Caco-2 (cell line): ENCODE measurements at regions not wholly inside any gene's neighbourhood (a gene's known extent, or its start where the extent isn't known, plus 50 kb on each side); places are given as distances from the start of the nearest gene placed in this dataset.
"Not testable (repeated sequence)": the region's sequence is repeated elsewhere in the genome, so short reads cannot be mapped to it uniquely, and the experiment has no call there.

Source experiments
- BruUV-seq: library from RNA; stranded (reverse); fragments of 400-500 nt; replicated peaks from 2 replicates; lab custom pipeline; 2021; lab: Mats Ljungman, UMichigan
- CTCF ChIA-PET: fragments of 300-600 bp; sonication (Branson Sonifier 250); formaldehyde crosslinking; loops from one replicate; lab custom pipeline; 2022; ENCODE audit warnings: antibody characterized with exemption; lab: Charles Lee
- POLR2A ChIA-PET: fragments of 300-600 bp; sonication (Branson Sonifier 250); formaldehyde crosslinking; loops from one replicate; lab custom pipeline; 2022; ENCODE audit warnings: antibody characterized with exemption; lab: Charles Lee
- DNase-seq, 2 experiments: peaks; one replicate each; pipeline versions ENCODE4 v3.0.0 to v3.0.0-alpha.2; 2020 to 2022
- H3K27me3 ChIP-seq: replicated peaks from 2 replicates; pipeline ENCODE4 v1.6.0; 2011; ENCODE audit warnings: low read length; ENCODE audit not compliant: control insufficient read depth, insufficient read depth
- H3K36me3 ChIP-seq: 2 replicates; pipeline ENCODE4 v1.5.1; 2011; ENCODE audit warnings: low read length; ENCODE audit not compliant: control insufficient read depth, insufficient read depth
- H3K4me1 ChIP-seq: fragments of 250-450 bp; sonication (Bioruptor Pico); 2 replicates; pipeline ENCODE4 v1.5.1; 2020; ENCODE audit warnings: mild to moderate bottlenecking
- H3K4me3 ChIP-seq: 2 replicates; pipeline ENCODE4 v1.5.1; 2011; ENCODE audit warnings: low read depth, mild to moderate bottlenecking, control low read depth, low read length
- H3K9me3 ChIP-seq: fragments of 250-450 bp; sonication (Bioruptor Pico); 2 replicates; pipeline ENCODE4 v1.5.1; 2020; ENCODE audit warnings: mild to moderate bottlenecking, moderate library complexity
- H3K27ac Mint-ChIP-seq: one replicate; pipeline ENCODE4 v1.8.0; 2022; ENCODE audit warnings: mixed read lengths; ENCODE audit not compliant: unreplicated experiment
- H3K27me3 Mint-ChIP-seq: one replicate; pipeline ENCODE4 v1.8.0; 2022; ENCODE audit warnings: mixed read lengths; ENCODE audit not compliant: insufficient read depth, unreplicated experiment
- H3K36me3 Mint-ChIP-seq: one replicate; pipeline ENCODE4 v1.8.0; 2022; ENCODE audit warnings: mild to moderate bottlenecking, mixed read lengths; ENCODE audit not compliant: insufficient read depth, unreplicated experiment
- H3K4me1 Mint-ChIP-seq: one replicate; pipeline ENCODE4 v1.8.0; 2022; ENCODE audit warnings: low read depth, mixed read lengths; ENCODE audit not compliant: unreplicated experiment
- H3K4me3 Mint-ChIP-seq: one replicate; pipeline ENCODE4 v1.8.0; 2022; ENCODE audit warnings: mild to moderate bottlenecking, moderate library complexity, mixed read lengths; ENCODE audit not compliant: unreplicated experiment
- H3K9me3 Mint-ChIP-seq: one replicate; pipeline ENCODE4 v1.8.0; 2022; ENCODE audit warnings: mixed read lengths; ENCODE audit not compliant: unreplicated experiment
- intact Hi-C: fragments of 100-400 bp; cut with micrococcal nuclease; formaldehyde crosslinking; loops from one replicate; pipeline ENCODE4 v1.10.0; 2022; ENCODE audit not compliant: unreplicated experiment
- TF ChIP-seq, protein P1 (sequence below), 2 experiments: fragments of 200-600 bp in 1 of 2; IDR thresholded peaks; 1 replicate in 1 of 2; 2 replicates in 1 of 2; pipeline versions ENCODE4 v1.5.1 to v1.8.0; 2011 to 2022; ENCODE audit warnings: antibody characterized with exemption in 1 of 2, control low read depth in 1 of 2, inconsistent platforms in 1 of 2, low read depth in 1 of 2, low read length in 1 of 2, mild to moderate bottlenecking in 1 of 2, moderate library complexity in 1 of 2; ENCODE audit not compliant: insufficient read depth in 1 of 2, severe bottlenecking in 1 of 2, unreplicated experiment in 1 of 2

DNA sequence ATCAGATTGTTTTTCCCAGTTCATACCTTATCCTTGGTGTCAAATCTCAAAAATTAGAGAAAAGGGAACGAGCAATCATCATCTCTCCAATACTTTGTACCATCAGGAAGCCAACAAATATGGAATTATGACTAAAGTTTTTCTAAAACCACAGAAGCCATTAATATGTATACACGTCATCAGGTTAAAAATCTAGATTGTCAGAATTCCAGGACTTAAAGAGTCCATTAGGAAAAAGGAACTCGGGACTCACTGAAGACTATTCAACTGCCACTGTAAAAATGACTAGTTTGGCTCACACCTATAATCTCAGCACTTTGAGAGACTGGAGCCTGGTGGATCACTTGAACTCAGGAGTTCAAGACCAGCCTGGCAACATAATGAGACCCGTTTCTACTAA is 344.4 kb upstream of the LRRC4C start:
- H3K9me3 Mint-ChIP-seq, result peaks cover 11% of the 10 kb centered on the region
- TF ChIP-seq, protein P1, sequence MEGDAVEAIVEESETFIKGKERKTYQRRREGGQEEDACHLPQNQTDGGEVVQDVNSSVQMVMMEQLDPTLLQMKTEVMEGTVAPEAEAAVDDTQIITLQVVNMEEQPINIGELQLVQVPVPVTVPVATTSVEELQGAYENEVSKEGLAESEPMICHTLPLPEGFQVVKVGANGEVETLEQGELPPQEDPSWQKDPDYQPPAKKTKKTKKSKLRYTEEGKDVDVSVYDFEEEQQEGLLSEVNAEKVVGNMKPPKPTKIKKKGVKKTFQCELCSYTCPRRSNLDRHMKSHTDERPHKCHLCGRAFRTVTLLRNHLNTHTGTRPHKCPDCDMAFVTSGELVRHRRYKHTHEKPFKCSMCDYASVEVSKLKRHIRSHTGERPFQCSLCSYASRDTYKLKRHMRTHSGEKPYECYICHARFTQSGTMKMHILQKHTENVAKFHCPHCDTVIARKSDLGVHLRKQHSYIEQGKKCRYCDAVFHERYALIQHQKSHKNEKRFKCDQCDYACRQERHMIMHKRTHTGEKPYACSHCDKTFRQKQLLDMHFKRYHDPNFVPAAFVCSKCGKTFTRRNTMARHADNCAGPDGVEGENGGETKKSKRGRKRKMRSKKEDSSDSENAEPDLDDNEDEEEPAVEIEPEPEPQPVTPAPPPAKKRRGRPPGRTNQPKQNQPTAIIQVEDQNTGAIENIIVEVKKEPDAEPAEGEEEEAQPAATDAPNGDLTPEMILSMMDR (IDR thresholded peaks at IDR 0.05; ENCODE audit: insufficient read depth in 1 of 2, low read depth in 1 of 2, low read length in 1 of 2, severe bottlenecking in 1 of 2, unreplicated experiment in 1 of 2), result no peak
- no peaks in the 10 kb centered on the region for H3K4me1 ChIP-seq

DNA sequence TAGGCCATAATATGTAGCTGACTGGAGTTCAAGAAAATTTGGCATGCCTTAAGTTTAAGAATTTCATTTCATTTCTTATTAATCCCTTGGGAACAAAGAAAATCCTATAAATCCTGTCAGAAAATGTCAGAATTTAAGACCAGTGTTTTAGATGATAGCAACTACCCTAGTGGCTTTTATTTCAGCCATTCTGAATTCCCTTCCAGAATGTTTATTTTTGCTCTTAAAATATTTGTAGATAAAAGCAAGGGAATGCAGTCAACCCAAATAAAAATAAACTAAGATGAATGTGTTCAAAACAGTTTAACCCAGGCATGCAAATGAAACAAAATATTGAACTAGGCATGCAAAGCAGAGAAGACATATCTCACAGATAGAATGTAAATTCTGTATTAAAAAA is 356.9 kb upstream of the LRRC4C start:
- POLR2A ChIA-PET, result no interaction called here
- Mint-ChIP-seq H3K9me3 (peaks cover 17% of the 10 kb centered on the region), H3K4me3 (no peak overlapping the region), H3K4me1 (no peaks in the 10 kb centered on the region), H3K27ac (no peak overlapping the region), H3K36me3 (no peaks in the 10 kb centered on the region), H3K27me3 (no peaks in the 10 kb centered on the region)
- no peak for DNase-seq
- no peaks in the 10 kb centered on the region for H3K4me1 ChIP-seq
- no peaks in the 10 kb centered on the region for H3K36me3 ChIP-seq
- intact Hi-C loops, result no loop called here
- no TSS peak for BruUV-seq
- peaks cover 11% of the 10 kb centered on the region; the same call in 1 of the 2 replicates for H3K9me3 ChIP-seq
- CTCF ChIA-PET, result no interaction called here
- H3K4me3 ChIP-seq, result no peak overlapping the region
- H3K27me3 ChIP-seq, result no peaks in the 10 kb centered on the region
- TF ChIP-seq, protein P1 (IDR thresholded peaks at IDR 0.05; ENCODE audit: insufficient read depth in 1 of 2, low read depth in 1 of 2, low read length in 1 of 2, severe bottlenecking in 1 of 2, unreplicated experiment in 1 of 2), result no peak

More for the DNA sequence above, 344.4 kb upstream of the LRRC4C start:
- Histone ChIP-seq H3K9me3 (0 out of 2 replicates have a peak, but pooled peaks cover 4% of the 10 kb centered on the region), H3K27me3 (no peaks in the 10 kb centered on the region), H3K36me3 (no peaks in the 10 kb centered on the region), H3K4me3 (no peak overlapping the region)
- Mint-ChIP-seq H3K27ac (no peak overlapping the region), H3K4me1 (no peaks in the 10 kb centered on the region), H3K4me3 (no peak overlapping the region), H3K36me3 (no peaks in the 10 kb centered on the region), H3K27me3 (no peaks in the 10 kb centered on the region)
- no TSS peak for BruUV-seq
- POLR2A ChIA-PET, result no interaction called here
- CTCF ChIA-PET, result no interaction called here
- DNase-seq, result no peak
- intact Hi-C loops, result no loop called here

DNA sequence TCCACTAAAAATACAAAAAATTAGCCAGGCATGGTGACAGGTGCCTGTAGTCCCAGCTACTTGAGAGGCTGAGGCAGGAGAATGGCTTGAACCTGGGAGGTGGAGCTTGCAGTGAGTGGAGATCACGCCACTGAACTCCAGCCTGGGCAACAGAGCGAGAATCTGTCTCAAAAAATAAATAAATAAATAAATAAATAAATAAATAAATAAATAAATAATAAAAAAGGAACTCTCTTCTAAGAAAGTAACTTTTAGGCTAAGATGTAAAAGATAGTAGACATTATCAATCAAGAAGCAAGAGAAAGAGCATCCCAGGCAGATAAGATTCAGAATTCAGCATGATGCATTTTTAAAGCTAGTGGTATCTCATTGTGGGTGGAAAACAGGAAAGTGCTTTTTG is 364.8 kb upstream of the LRRC4C start:
- H3K9me3 Mint-ChIP-seq, H3K27ac Mint-ChIP-seq, POLR2A ChIA-PET, H3K4me3 Mint-ChIP-seq, intact Hi-C loops, BruUV-seq, H3K36me3 Mint-ChIP-seq, DNase-seq, H3K4me3 ChIP-seq, H3K27me3 Mint-ChIP-seq, H3K36me3 ChIP-seq, H3K27me3 ChIP-seq, H3K9me3 ChIP-seq, H3K4me1 Mint-ChIP-seq, CTCF ChIA-PET, H3K4me1 ChIP-seq: not testable (repeated sequence)

DNA sequence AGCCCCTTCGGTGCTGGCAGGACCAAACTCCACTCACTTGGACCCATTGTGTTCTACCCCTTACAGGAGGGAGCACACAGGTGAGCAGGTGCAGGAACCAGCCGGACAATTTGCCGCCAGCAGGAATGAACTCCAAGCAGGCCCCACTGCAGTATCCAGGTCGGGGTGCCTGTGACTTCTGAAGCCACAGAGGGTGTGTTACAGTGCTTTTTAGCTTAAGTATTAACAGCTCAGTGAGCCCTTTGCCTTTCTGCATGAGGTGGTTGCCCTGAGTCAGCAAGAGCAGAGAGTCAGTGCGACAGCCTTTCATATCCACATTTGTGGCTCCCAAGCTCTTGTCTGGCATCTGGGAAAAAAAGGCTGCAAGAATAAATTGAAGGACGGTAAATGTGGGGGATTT is 366.6 kb upstream of the LRRC4C start:
- ChIA-PET CTCF (no interaction called here), POLR2A (no interaction called here)
- intact Hi-C loops, result no loop called here
- Mint-ChIP-seq H3K36me3 (no peaks in the 10 kb centered on the region), H3K9me3 (no peaks in the 10 kb centered on the region), H3K4me1 (no peaks in the 10 kb centered on the region), H3K27ac (no peak overlapping the region), H3K27me3 (no peaks in the 10 kb centered on the region), H3K4me3 (no peak overlapping the region)
- no TSS peak for BruUV-seq
- H3K4me1 ChIP-seq, result no peaks in the 10 kb centered on the region
- no peaks in the 10 kb centered on the region for H3K9me3 ChIP-seq
- H3K36me3 ChIP-seq, result no peaks in the 10 kb centered on the region
- no peaks in the 10 kb centered on the region for H3K27me3 ChIP-seq
- H3K4me3 ChIP-seq, result no peak overlapping the region
- TF ChIP-seq, protein P1 (IDR thresholded peaks at IDR 0.05; ENCODE audit: insufficient read depth in 1 of 2, low read depth in 1 of 2, low read length in 1 of 2, severe bottlenecking in 1 of 2, unreplicated experiment in 1 of 2), result no peak
- DNase-seq, result no peak
